ENCODE measurements at regions not wholly inside any gene's neighbourhood (a gene's known extent, or its start where the extent isn't known, plus 50 kb on each side); places are given as distances from the start of the nearest gene placed in this dataset.

DNA sequence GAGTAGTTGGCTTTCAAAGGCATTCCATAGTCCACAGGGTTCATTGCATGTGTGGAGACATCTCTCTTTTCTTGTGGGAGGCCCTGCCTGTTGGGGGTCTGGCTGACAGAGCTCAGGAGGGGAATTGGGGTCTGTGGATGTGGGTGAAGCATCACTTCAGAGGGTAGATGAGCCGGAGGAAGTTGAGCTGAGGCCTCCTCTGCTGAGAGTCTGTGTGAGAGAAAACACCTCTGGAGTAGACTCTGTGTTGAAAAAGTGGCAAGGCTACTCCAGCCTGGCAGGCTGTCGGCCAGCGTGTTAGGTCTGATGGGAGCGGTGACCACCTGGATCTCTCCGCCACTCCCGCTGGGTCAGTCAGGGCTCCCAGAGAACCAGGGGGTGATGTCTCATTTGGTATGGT lies 358.0 kb upstream of the MGMT start (continued):
- TF ChIP-seq, protein P1, sequence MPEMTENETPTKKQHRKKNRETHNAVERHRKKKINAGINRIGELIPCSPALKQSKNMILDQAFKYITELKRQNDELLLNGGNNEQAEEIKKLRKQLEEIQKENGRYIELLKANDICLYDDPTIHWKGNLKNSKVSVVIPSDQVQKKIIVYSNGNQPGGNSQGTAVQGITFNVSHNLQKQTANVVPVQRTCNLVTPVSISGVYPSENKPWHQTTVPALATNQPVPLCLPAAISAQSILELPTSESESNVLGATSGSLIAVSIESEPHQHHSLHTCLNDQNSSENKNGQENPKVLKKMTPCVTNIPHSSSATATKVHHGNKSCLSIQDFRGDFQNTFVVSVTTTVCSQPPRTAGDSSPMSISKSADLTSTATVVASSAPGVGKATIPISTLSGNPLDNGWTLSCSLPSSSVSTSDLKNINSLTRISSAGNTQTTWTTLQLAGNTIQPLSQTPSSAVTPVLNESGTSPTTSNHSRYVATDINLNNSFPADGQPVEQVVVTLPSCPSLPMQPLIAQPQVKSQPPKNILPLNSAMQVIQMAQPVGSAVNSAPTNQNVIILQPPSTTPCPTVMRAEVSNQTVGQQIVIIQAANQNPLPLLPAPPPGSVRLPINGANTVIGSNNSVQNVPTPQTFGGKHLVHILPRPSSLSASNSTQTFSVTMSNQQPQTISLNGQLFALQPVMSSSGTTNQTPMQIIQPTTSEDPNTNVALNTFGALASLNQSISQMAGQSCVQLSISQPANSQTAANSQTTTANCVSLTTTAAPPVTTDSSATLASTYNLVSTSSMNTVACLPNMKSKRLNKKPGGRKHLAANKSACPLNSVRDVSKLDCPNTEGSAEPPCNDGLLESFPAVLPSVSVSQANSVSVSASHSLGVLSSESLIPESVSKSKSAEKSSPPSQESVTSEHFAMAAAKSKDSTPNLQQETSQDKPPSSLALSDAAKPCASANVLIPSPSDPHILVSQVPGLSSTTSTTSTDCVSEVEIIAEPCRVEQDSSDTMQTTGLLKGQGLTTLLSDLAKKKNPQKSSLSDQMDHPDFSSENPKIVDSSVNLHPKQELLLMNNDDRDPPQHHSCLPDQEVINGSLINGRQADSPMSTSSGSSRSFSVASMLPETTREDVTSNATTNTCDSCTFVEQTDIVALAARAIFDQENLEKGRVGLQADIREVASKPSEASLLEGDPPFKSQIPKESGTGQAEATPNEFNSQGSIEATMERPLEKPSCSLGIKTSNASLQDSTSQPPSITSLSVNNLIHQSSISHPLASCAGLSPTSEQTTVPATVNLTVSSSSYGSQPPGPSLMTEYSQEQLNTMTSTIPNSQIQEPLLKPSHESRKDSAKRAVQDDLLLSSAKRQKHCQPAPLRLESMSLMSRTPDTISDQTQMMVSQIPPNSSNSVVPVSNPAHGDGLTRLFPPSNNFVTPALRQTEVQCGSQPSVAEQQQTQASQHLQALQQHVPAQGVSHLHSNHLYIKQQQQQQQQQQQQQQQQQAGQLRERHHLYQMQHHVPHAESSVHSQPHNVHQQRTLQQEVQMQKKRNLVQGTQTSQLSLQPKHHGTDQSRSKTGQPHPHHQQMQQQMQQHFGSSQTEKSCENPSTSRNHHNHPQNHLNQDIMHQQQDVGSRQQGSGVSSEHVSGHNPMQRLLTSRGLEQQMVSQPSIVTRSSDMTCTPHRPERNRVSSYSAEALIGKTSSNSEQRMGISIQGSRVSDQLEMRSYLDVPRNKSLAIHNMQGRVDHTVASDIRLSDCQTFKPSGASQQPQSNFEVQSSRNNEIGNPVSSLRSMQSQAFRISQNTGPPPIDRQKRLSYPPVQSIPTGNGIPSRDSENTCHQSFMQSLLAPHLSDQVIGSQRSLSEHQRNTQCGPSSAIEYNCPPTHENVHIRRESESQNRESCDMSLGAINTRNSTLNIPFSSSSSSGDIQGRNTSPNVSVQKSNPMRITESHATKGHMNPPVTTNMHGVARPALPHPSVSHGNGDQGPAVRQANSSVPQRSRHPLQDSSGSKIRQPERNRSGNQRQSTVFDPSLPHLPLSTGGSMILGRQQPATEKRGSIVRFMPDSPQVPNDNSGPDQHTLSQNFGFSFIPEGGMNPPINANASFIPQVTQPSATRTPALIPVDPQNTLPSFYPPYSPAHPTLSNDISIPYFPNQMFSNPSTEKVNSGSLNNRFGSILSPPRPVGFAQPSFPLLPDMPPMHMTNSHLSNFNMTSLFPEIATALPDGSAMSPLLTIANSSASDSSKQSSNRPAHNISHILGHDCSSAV (CRISPR knock-in tag; IDR thresholded peaks at IDR 0.05; ENCODE audit: borderline replicate concordance) = no peak
- TF ChIP-seq BCL3 (CRISPR knock-in tag; IDR thresholded peaks at IDR 0.05) = no peak
- no peak for TF ChIP-seq ZNF644 (CRISPR knock-in tag; IDR thresholded peaks at IDR 0.05; ENCODE audit: low read depth)
- TF ChIP-seq ZNF124 (CRISPR knock-in tag; IDR thresholded peaks at IDR 0.05) = no peak
- TF ChIP-seq PRPF4 (IDR thresholded peaks at IDR 0.05; ENCODE audit: low read depth, low read length, poor library complexity, severe bottlenecking) = no peak

Measured in HepG2 (cell line).